ENCODE measurements at regions not wholly inside any gene's neighbourhood (a gene's known extent, or its start where the extent isn't known, plus 50 kb on each side); places are given as distances from the start of the nearest gene placed in this dataset.

- DNase-seq = no peak
Measured at GRCh38 chr15:98203872-98204660, 243.6 kb downstream of the ARRDC4 start.

- DNase-seq = no peak
Measured at GRCh38 chr15:98207928-98208327, 247.4 kb downstream of the ARRDC4 start.

- DNase-seq = no peak
Measured at GRCh38 chr15:98213346-98213979, 253.0 kb downstream of the ARRDC4 start.

GRCh38 chr15:98216166-98216565 lies 255.7 kb downstream of the ARRDC4 start:
- no peak for DNase-seq

- no peak for DNase-seq
Measured at GRCh38 chr15:98217356-98217755, 256.9 kb downstream of the ARRDC4 start.

- DNase-seq = no peak
Measured at GRCh38 chr15:98221144-98221543, 260.6 kb downstream of the ARRDC4 start.

- no peak for DNase-seq
Measured at GRCh38 chr15:98221577-98221976, 261.1 kb downstream of the ARRDC4 start.

- DNase-seq = no peak
Measured at GRCh38 chr15:98226149-98226548, 265.6 kb downstream of the ARRDC4 start.

GRCh38 chr15:98226578-98226977 lies 266.1 kb downstream of the ARRDC4 start:
- no peak for DNase-seq

- DNase-seq = no peak
Measured at GRCh38 chr15:98228846-98229245, 268.3 kb downstream of the ARRDC4 start.

GRCh38 chr15:98230975-98231374 lies 270.5 kb downstream of the ARRDC4 start:
- no peak for DNase-seq

- no peak for DNase-seq
Measured at GRCh38 chr15:98231696-98232440, 271.4 kb downstream of the ARRDC4 start.

GRCh38 chr15:98232761-98233160 lies 272.3 kb downstream of the ARRDC4 start:
- no peak for DNase-seq

- DNase-seq = no peak
Measured at GRCh38 chr15:98233873-98234272, 273.4 kb downstream of the ARRDC4 start.

GRCh38 chr15:98240303-98240702 lies 279.8 kb downstream of the ARRDC4 start:
- DNase-seq = no peak

- no peak for DNase-seq
Measured at GRCh38 chr15:98241032-98241554, 280.6 kb downstream of the ARRDC4 start.

- DNase-seq = no peak
Measured at GRCh38 chr15:98257290-98257689, 296.8 kb downstream of the ARRDC4 start.

GRCh38 chr15:98263787-98264186 lies 303.3 kb downstream of the ARRDC4 start:
- DNase-seq = no peak

GRCh38 chr15:98266295-98266694 lies 305.8 kb downstream of the ARRDC4 start:
- no peak for DNase-seq

- DNase-seq = no peak
Measured at GRCh38 chr15:98268163-98268562, 307.7 kb downstream of the ARRDC4 start.

- DNase-seq = no peak
Measured at GRCh38 chr15:98272625-98273024, 312.1 kb downstream of the ARRDC4 start.

GRCh38 chr15:98276018-98276417 lies 315.5 kb downstream of the ARRDC4 start:
- no peak for DNase-seq

- no peak for DNase-seq
Measured at GRCh38 chr15:98277602-98278001, 317.1 kb downstream of the ARRDC4 start.
